ENCODE measurements at regions not wholly inside any gene's neighbourhood (a gene's known extent, or its start where the extent isn't known, plus 50 kb on each side); places are given as distances from the start of the nearest gene placed in this dataset.

- TF ChIP-seq RAD21 (IDR thresholded peaks at IDR 0.05; ENCODE audit: low read depth) (no peak), TCF12 (IDR thresholded peaks at IDR 0.05; ENCODE audit: low read depth) (no peak)
Observed at GRCh38 chr3:157650699-157651098, 147.5 kb upstream of the VEPH1 start.

- no peak for TF ChIP-seq TAF1 (IDR thresholded peaks at IDR 0.05; ENCODE audit: low read depth)
- no peak for TF ChIP-seq USF1 (IDR thresholded peaks at IDR 0.05)
- no peak for TF ChIP-seq REST (IDR thresholded peaks at IDR 0.05; ENCODE audit: low read depth)
- TF ChIP-seq TCF12 (IDR thresholded peaks at IDR 0.05; ENCODE audit: low read depth), result no peak
- TF ChIP-seq YY1 (IDR thresholded peaks at IDR 0.05; ENCODE audit: low read depth), result no peak
- TF ChIP-seq ZBTB7A (IDR thresholded peaks at IDR 0.05; ENCODE audit: low read depth), result no peak
Observed at GRCh38 chr3:157650172-157650571, 147.0 kb upstream of the VEPH1 start.

GRCh38 chr3:157649511-157649910, 146.3 kb upstream of the VEPH1 start:
- no peak for TF ChIP-seq TEAD4 (IDR thresholded peaks at IDR 0.05)
- no peak for TF ChIP-seq NFIC (IDR thresholded peaks at IDR 0.05)
- no peak for TF ChIP-seq USF1 (IDR thresholded peaks at IDR 0.05)
- no peak for TF ChIP-seq TCF12 (IDR thresholded peaks at IDR 0.05; ENCODE audit: low read depth)
- no peak for TF ChIP-seq YY1 (IDR thresholded peaks at IDR 0.05; ENCODE audit: low read depth)
- TF ChIP-seq EGR1 (IDR thresholded peaks at IDR 0.05), result no peak
- TF ChIP-seq EP300 (IDR thresholded peaks at IDR 0.05; ENCODE audit: borderline replicate concordance), result no peak
- no peak for TF ChIP-seq FOXM1 (IDR thresholded peaks at IDR 0.05; ENCODE audit: borderline replicate concordance, low read depth)
- no peak for TF ChIP-seq CREB1 (IDR thresholded peaks at IDR 0.05; ENCODE audit: low read depth)
- TF ChIP-seq RAD21 (IDR thresholded peaks at IDR 0.05; ENCODE audit: low read depth), result no peak
- TF ChIP-seq CEBPB (IDR thresholded peaks at IDR 0.05), result no peak
- TF ChIP-seq TAF1 (IDR thresholded peaks at IDR 0.05; ENCODE audit: low read depth), result no peak
- no peak for TF ChIP-seq REST (IDR thresholded peaks at IDR 0.05; ENCODE audit: low read depth)

GRCh38 chr3:157647820-157648219, 144.6 kb upstream of the VEPH1 start:
- TF ChIP-seq EP300 (IDR thresholded peaks at IDR 0.05; ENCODE audit: borderline replicate concordance) (no peak), CEBPB (IDR thresholded peaks at IDR 0.05) (no peak), TAF1 (IDR thresholded peaks at IDR 0.05; ENCODE audit: low read depth) (no peak), CREB1 (IDR thresholded peaks at IDR 0.05; ENCODE audit: low read depth) (no peak), TEAD4 (IDR thresholded peaks at IDR 0.05) (no peak), NFIC (IDR thresholded peaks at IDR 0.05) (no peak), EGR1 (IDR thresholded peaks at IDR 0.05) (no peak)

- TF ChIP-seq YY1 (IDR thresholded peaks at IDR 0.05; ENCODE audit: low read depth), result no peak
- TF ChIP-seq MAX (IDR thresholded peaks at IDR 0.05), result no peak
- no peak for TF ChIP-seq ZBTB7A (IDR thresholded peaks at IDR 0.05; ENCODE audit: low read depth)
- TF ChIP-seq EGR1 (IDR thresholded peaks at IDR 0.05), result no peak
- TF ChIP-seq TCF12 (IDR thresholded peaks at IDR 0.05; ENCODE audit: low read depth), result no peak
- no peak for TF ChIP-seq TEAD4 (IDR thresholded peaks at IDR 0.05)
- no peak for TF ChIP-seq RAD21 (IDR thresholded peaks at IDR 0.05; ENCODE audit: low read depth)
- no peak for TF ChIP-seq CREB1 (IDR thresholded peaks at IDR 0.05; ENCODE audit: low read depth)
- no peak for TF ChIP-seq REST (IDR thresholded peaks at IDR 0.05; ENCODE audit: low read depth)
- no peak for TF ChIP-seq CEBPB (IDR thresholded peaks at IDR 0.05)
Observed at GRCh38 chr3:157639756-157640426, 136.7 kb upstream of the VEPH1 start.
